Renal pelvis (tissue), 1 donor: ENCODE measurements at regions not wholly inside any gene's neighbourhood (a gene's known extent, or its start where the extent isn't known, plus 50 kb on each side); places are given as distances from the start of the nearest gene placed in this dataset.
"Not testable (repeated sequence)": the region's sequence is repeated elsewhere in the genome, so short reads cannot be mapped to it uniquely, and the experiment has no call there.

Experiments
- DNase-seq: peaks from one replicate; pipeline ENCODE4 v3.0.0-alpha.2; 2013

DNA sequence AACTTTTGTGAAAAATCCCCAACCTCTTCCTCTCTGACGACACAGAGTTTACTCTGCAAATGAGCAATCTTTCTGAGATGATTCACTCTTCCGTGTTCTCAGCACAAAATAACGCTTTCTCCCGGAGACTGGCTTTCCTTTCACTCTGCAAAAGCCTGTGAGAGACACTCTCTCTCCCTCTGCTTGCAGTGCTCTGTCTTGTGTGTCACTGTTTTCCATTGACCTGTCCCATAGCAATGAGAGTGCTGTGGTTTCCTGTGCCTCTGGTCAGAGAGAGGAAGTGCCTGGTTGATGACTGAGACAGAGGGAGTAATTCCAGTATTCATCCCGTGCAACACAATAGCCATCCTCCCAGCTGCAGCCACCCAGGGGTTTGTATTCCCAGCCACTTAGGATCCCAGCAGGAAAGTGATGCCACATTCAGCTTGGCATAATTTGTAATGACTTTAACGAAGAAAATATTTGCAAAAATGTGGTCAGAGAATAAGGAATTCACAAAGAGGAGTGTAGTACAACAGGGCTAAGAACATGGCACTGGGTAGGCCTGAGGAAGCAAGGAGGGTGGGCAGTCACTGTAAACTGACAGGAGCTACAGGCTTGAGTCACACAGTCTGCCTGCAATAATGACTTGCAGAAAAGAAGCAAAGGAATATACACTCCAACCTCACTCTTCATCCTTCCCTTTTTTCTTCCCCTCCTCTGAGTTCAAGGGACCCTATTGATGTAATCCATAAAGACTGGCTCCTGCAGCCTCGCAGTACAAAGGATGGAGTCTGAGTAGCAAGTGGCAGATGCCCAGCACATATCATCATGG is 463.5 kb upstream of the RGMB start:
- no peak for DNase-seq

DNA sequence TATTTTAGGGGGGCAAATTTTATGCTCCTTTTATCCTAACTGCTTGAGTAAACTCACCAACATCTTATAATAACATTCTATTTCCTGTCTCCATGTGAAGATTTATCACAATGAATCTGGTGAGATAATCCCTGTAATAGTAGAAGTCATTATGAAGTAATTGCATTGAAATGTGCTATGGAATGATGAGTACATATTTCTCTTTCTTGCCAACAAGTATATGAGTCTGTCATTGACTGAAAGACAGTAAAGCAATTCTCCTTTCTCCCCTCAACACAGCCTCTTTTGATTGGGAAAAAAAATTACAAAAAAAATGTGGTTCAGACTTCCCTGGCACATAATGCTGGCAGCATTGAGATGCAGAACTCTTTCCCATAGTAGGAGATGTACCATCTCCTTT is 459.2 kb upstream of the RGMB start:
- no peak for DNase-seq

DNA sequence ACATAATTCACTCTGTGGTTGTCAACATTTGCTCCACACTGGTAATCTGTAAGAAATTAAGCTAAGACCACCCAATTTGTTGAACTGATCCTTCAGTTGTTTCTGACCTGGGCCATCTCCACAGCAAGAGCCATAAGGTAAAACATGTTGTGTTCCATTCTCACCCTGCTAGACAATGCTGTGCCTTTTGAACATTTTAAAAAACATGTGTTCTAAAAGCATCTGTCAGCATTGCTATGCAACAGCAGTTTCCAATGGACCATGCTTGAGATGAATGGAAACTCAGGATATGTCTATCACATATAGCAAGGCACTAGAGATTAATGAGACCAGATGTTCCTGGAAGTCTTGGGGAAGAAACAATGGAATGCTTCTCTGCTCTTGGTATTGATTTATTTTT is 455.1 kb upstream of the RGMB start:
- no peak for DNase-seq

DNA sequence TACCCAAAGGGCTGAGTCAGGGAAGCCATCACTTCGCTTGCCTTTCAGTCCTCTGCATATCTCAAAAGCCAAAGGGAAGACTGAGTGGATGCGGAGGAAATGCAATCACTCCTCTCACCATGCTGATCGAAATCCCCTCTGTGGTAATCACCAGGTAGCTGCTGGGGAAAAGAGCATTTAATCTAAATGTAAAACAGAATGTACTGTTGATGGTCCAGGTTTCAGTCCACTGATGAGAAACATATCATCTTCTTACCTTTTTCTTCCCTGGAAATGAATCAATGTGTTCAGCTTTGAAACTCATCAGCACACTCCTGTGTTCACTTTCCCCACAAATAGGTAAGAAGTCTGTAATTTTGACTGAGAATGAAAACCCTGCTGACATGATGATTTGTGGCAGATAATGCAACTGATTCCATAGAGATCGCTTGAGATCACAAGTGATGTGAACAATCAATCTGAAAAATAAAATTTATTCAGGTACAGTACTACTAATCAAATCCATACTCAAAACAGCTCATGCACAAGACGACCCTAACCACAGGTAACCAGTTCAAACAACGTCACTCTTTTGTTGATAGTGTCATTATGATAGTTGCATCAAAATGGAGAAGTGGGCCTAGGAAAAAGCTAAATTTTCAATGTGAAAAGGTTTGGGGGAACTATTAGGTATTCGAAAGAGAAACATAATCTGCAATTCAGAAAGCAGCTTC is 454.0 kb upstream of the RGMB start:
- DNase-seq: no peak

DNA sequence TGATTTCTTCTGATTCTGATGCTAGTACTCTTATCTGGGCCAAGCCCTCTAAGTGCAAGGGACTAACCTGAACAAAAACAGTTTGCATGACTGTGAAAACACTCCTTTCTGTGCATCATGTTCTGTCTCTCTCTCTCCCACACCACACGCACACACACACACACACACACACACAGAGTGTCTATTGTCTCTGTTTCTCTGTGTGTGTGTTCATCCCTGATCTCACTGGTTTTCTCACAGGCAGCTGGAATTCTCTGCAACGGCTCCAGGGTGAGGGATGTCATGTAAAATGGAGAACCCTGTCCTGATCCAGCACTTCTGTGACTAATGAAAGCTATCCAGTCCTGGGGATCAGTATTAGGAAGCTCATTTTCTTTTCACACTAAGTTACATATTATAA is 453.1 kb upstream of the RGMB start:
- no peak for DNase-seq

- no peak for DNase-seq
Measured at GRCh38 chr5:98321361-98321760, 452.1 kb upstream of the RGMB start.

GRCh38 chr5:98325187-98325586 is 448.3 kb upstream of the RGMB start:
- not testable (repeated sequence) for DNase-seq

GRCh38 chr5:98328015-98328414 is 445.4 kb upstream of the RGMB start:
- no peak for DNase-seq

- no peak for DNase-seq
Measured at GRCh38 chr5:98330871-98331270, 442.6 kb upstream of the RGMB start.

DNA sequence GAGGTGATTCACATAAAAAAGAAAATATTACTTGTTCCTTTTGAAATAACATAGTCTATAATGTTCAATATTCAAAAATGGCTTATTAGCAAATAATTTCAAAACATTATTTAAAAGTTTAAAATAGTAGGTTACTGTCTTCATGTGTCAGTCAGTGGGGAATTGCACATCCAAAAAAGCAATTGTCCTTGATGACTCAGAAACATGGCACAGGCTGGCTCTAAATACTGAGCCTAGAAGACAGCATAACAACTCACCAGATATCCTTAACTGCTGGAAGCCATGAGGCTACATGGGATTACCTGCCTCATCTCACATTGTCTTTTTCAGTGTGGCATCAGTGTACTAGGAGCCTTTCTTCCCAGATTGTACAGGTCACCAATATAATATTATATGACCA is 439.5 kb upstream of the RGMB start:
- DNase-seq: no peak

DNA sequence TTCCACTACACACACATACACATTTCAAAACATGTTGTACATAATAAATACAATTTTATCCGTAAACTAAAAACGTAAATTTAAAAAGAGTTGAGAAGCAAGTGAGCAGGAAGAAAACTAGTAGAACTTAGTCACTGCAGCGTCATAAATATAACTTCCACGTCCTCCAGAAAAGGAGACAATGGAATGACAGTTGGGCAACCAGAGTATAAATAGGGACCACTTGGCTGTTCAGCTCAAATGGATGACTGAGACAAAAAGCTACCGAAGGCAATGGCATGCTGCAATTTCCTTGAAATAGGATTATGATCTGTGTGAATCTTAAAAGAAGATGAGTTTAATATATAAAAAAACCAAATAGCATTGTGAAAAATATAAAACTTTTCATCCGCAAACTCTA is 438.5 kb upstream of the RGMB start:
- DNase-seq: no peak

GRCh38 chr5:98339141-98339848 is 434.2 kb upstream of the RGMB start:
- DNase-seq: no peak

DNA sequence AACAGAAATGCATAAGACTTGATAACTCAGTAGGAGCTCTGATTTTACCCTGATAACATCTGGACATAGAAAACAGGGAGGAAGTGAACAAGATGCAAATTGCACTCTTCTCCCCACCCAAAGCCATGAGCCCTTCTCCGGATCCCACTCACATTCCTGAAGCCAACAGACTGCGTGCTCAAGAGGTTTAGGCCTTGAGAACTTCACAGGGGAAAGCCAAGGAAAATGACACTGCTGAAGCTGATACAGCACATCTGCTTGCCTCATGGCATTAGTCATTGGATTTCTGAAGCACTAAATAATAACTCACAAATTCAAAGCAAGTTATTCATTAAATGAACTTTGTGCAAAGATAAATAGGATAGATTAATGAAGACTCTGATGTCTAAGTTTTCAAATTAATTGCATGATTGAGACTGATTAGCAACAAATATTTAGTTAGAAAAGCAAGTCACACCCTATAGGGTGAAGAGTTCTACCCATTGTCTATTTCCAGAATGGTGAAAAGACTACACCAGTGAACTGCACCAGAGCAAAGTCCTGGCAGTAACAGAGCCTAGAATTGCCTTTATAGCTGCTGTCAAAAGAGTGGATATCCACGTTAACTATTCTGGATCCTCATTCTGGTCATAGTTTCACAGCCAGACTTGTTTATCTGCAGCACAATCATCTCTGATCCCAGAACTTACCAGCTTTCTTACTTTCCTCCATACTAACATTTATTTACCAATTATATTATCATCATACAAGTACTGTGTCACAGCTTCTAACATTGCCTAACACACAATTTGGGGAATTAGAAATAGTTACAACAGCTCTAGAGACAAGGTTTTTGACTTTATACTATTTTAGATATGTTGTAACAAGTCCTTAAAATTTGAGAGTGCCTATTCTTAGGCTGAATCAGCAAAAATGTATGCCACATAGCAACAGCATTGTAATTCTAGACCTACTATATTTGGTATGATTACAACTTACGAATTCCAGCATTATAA is 432.1 kb upstream of the RGMB start:
- peak; percentile 3 for DNase-seq

- not testable (repeated sequence) for DNase-seq
Measured at GRCh38 chr5:98342958-98343660, 430.4 kb upstream of the RGMB start.

GRCh38 chr5:98349251-98349989 is 424.0 kb upstream of the RGMB start:
- no peak for DNase-seq

DNA sequence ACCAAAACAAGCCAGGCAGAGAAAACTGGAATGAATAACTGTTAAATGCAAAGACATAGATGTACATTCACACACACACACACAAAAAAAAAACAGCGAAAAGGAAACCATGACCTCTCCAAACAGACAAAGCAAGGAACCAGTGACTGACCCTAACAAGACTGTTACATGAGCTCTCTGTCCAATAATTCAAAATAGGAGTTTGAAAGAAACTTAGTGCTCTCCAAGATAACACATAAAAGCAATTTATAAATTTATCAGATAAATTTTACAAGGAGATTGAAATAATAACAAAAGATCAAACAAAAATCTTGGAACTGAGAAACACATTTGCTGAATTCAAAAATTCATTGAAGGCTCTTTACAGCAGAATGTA is 423.5 kb upstream of the RGMB start:
- DNase-seq: no peak

DNA sequence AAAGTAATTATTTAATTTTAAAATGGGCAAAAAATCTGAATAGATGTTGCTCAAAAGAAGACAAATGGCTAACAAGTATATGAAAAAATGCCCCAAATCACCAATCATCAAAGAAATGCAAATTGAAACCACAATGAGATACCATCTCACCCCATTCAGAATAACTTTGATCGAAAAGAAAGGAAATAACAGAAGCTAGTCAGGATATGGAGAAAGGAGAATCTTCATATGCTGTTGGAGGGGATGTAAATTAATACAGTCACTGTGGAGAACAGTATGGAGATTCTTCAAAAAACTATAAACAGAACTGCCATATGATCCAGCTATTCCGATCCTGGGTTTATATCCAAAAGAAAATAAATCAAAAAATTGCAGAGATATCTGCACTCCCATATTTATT is 418.5 kb upstream of the RGMB start:
- no peak for DNase-seq

DNA sequence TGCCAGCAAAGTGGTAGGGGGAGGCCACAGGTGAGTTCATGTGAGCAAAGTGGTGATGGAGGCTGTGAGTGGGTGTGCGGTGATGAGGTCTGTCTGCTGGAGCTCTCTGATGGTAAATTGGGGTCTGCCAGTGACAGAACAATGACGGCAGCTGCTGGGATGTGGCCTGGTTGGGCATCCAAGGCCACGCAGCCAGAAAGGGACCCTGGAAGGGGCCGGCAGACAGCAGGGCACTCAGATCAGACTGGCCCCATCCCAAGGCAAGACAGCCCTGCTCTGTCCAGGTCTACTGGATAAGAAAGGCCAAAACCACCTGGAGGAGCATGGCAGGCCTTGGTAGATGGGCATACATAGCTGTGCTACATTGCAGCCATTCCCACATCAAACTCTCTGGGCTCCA is 412.9 kb upstream of the RGMB start:
- no peak for DNase-seq

DNA sequence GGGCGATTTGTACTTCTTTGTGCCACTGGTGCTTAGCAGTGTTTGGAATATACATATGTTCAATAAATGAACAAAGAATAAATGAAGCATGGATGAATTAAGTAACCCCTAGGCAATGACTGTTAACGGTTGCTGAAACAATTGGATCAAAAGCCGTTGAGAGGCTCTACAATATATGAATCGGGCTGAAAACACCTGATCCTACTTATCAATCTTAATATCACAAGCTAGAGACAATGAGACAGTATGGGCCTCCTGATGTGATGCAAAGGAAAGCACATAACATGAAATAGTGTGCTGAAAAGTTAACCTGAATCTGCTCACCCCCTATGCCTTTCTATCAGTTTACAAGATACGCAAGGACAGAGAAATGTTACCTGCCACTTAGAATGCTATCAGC is 410.3 kb upstream of the RGMB start:
- DNase-seq: no peak

DNA sequence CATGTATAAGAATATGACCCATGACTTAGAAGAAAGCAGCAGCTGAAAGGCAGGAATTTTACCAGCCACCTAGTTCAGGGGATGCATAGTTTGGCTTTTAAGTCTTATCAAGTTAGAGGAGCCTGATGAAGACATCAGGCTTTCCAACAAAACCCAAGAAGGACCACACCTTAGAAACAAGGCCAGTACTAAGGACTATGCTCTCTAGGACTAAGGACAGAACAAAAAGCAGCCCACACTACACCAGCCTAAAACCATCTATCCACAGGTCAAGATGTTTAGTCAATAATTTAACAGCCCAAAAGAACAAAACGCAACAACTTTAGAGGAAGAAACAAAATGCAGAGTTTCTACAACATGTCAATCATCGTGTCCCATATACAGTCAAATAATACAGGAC is 408.9 kb upstream of the RGMB start:
- no peak for DNase-seq
